Upper lobe of left lung (tissue), 6 donors: ENCODE measurements at regions not wholly inside any gene's neighbourhood (a gene's known extent, or its start where the extent isn't known, plus 50 kb on each side); places are given as distances from the start of the nearest gene placed in this dataset.
A peak's percentile ranks its signal among the peaks of the same experiment; 100 is the strongest.

Source experiments
- ATAC-seq, 2 donors: fragments of 200-7000 bp; cut with Tn5 transposase; one replicate each; pipeline ENCODE4 v1.9.1; 2022; ENCODE audit warnings: mild to moderate bottlenecking in 2 of 2, moderate library complexity in 2 of 2; ENCODE audit not compliant: low FRiP score in 2 of 2
- DNase-seq, 2 donors: peaks; one replicate each; pipeline ENCODE4 v3.0.0-alpha.2; 2019 to 2020
- H3K27ac ChIP-seq, 4 donors: fragments of 200-600 bp; sonication (generic); one replicate each; pipeline ENCODE4 v1.5.1; 2016 to 2019
- H3K27me3 ChIP-seq, 4 donors: fragments of 200-600 bp; sonication (generic); one replicate each; pipeline ENCODE4 v1.5.1; 2017 to 2019
- H3K36me3 ChIP-seq, 4 donors: fragments of 200-600 bp; sonication (generic); one replicate each; pipeline ENCODE4 v1.5.1; 2016 to 2019
- H3K4me1 ChIP-seq, 4 donors: fragments of 200-600 bp; sonication (generic); one replicate each; pipeline ENCODE4 v1.5.1; 2018 to 2019
- H3K4me3 ChIP-seq, 4 donors: fragments of 200-600 bp; sonication (generic); one replicate each; pipeline ENCODE4 v1.5.1; 2017 to 2019; ENCODE audit warnings: mild to moderate bottlenecking in 2 of 4, moderate library complexity in 1 of 4
- H3K9me3 ChIP-seq, 4 donors: fragments of 200-600 bp; sonication (generic); one replicate each; pipeline ENCODE4 v1.5.1; 2018 to 2019
- EP300 ChIP-seq, 4 donors: sonication (generic); formaldehyde crosslinking; IDR thresholded peaks; one replicate each; pipeline ENCODE4 v1.5.1; 2017; ENCODE audit warnings: antibody characterized with exemption in 4 of 4, control low read depth in 2 of 4
- POLR2A ChIP-seq, 4 donors: fragments of 450-650 bp; IDR thresholded peaks; one replicate each; pipeline ENCODE4 v1.5.1; 2016 to 2017; ENCODE audit warnings: antibody characterized with exemption in 4 of 4, mild to moderate bottlenecking in 2 of 4
- POLR2AphosphoS5 ChIP-seq, 2 donors: sonication (generic); formaldehyde crosslinking; IDR thresholded peaks; one replicate each; pipeline ENCODE4 v1.5.1; 2017; ENCODE audit warnings: antibody characterized with exemption in 2 of 2
- WGBS, 2 donors: methylation state at CpG; one replicate each; pipeline ENCODE4 v1.1.5; 2017 to 2018; 5-methylcytosine and 5-hydroxymethylcytosine counted together
- TF ChIP-seq, protein P1 (sequence below), 6 experiments: fragments of 450-650 bp in 4 of 6; fragments of 200-600 bp in 2 of 6; sonication (generic) in 2 of 6; IDR thresholded peaks; one replicate each; pipeline ENCODE4 v1.5.1; 2016 to 2019; ENCODE audit warnings: antibody characterized with exemption in 6 of 6
- donor health status: DM: no; HTN: no; CAD: no; lungs with moderate emphysema.
- donor health status: DM: no; HTN: yes; CAD: no; lungs with severe emphysema.

DNA sequence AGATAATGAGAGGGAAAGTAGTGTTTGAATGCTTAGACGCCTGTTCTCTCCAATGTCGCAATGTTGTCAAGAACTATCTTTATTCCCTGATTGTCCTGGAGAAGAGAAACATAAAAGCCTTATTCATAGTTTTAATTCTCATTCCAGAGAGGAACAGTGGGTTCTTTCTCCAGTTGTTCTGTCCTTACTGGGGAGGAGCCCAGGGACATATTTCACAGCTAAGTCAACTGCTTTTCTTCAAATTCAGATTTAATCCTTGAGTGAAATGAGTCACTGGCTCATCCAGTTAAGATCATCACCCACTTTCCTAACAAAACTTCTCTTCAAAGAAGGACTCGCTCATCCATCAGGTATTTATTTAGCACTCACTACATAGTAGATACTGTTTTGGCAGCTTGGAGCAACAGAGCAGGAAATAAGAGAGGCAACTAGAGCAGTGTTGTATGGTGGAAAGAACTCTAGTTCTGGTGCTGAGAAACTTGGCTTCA is 365.7 kb upstream of the USP24 start:
- DNase-seq (no peak), ATAC-seq (peak; percentile 58 to 82)
- no peaks in the 10 kb centered on the region for H3K27me3 ChIP-seq
- H3K9me3 ChIP-seq = no peaks in the 10 kb centered on the region
- peak overlapping the region in 3 of 4 donors; percentile 10 to 61 (median 38) for H3K27ac ChIP-seq
- H3K36me3 ChIP-seq = no peaks in the 10 kb centered on the region
- WGBS, 2 donors = 74 to 81% methylated on average over 3 of the region's 3 CpGs
- H3K4me1 ChIP-seq = peaks cover 0 to 4% (median 0%) of the 10 kb centered on the region in 4 donors
- TF ChIP-seq POLR2AphosphoS5 (IDR thresholded peaks at IDR 0.05) = peak in 1 of 2 donors; percentile 20
- TF ChIP-seq POLR2A (IDR thresholded peaks at IDR 0.05) = no peak
- no peak overlapping the region for H3K4me3 ChIP-seq

DNA sequence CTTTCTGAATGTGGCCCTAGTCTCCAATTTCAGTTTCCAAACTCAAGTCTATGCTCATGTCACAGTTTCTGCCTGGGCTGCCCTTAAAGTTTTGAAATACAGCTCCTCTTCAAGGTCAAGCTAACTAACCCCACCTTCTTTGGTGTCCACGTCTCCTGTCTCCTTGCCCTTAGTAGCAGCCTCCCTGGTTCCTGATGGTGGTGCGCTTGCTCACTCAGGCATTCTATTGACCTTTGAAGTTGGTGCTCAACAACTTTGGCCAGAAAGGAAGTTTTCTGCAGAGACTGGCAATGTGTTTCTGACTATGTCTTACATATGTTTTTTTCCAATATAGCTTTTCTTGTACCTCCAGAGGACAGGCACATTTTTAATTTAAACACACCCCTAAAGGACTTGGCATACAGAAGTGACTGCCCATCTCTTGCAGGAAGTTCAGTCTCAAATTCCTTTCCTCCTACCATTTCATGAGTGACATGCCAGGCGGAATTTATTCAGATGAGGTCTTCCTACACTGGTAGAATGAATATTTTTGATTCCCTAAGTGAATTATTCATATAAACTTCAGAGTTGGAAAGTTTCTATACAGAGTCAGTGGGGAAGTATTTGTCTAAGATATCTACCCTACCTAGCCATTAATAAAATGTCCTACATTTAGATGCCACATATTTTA is 364.3 kb upstream of the USP24 start:
- no peaks in the 10 kb centered on the region for H3K27me3 ChIP-seq
- H3K4me1 ChIP-seq = peaks cover 0 to 4% (median 0%) of the 10 kb centered on the region in 4 donors
- H3K4me3 ChIP-seq = no peak overlapping the region
- ATAC-seq (no peak), DNase-seq (no peak)
- TF ChIP-seq, protein P1, sequence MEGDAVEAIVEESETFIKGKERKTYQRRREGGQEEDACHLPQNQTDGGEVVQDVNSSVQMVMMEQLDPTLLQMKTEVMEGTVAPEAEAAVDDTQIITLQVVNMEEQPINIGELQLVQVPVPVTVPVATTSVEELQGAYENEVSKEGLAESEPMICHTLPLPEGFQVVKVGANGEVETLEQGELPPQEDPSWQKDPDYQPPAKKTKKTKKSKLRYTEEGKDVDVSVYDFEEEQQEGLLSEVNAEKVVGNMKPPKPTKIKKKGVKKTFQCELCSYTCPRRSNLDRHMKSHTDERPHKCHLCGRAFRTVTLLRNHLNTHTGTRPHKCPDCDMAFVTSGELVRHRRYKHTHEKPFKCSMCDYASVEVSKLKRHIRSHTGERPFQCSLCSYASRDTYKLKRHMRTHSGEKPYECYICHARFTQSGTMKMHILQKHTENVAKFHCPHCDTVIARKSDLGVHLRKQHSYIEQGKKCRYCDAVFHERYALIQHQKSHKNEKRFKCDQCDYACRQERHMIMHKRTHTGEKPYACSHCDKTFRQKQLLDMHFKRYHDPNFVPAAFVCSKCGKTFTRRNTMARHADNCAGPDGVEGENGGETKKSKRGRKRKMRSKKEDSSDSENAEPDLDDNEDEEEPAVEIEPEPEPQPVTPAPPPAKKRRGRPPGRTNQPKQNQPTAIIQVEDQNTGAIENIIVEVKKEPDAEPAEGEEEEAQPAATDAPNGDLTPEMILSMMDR (IDR thresholded peaks at IDR 0.05) = no peak
- TF ChIP-seq EP300 (IDR thresholded peaks at IDR 0.05) (no peak), POLR2A (IDR thresholded peaks at IDR 0.05) (no peak), POLR2AphosphoS5 (IDR thresholded peaks at IDR 0.05) (no peak)
- no peak overlapping the region for H3K27ac ChIP-seq
- H3K9me3 ChIP-seq = no peaks in the 10 kb centered on the region
- H3K36me3 ChIP-seq = no peaks in the 10 kb centered on the region
- 89 to 94% methylated on average over 3 of the region's 3 CpGs for WGBS, 2 donors

DNA sequence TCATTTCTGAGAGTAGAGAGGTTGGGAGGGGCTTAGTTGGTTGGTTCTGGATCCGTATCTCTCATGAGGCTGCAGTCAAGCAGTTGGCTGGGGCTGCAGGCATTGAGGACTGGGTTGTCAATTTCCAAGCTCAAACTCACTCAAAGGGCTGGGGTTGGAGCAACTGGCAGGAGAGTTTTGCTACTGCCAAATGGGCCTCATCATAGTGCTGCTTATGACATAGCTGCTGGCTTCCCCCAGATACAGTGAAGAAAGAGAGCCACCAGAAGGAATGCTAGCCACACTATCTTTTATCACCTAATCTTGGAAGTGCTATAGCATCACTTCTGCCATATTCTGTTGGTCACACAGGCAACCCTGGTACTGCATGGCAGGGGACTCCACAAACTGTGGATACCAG is 363.5 kb upstream of the USP24 start:
- WGBS, 2 donors = 64 to 75% methylated on average over 1 of the region's 1 CpG

DNA sequence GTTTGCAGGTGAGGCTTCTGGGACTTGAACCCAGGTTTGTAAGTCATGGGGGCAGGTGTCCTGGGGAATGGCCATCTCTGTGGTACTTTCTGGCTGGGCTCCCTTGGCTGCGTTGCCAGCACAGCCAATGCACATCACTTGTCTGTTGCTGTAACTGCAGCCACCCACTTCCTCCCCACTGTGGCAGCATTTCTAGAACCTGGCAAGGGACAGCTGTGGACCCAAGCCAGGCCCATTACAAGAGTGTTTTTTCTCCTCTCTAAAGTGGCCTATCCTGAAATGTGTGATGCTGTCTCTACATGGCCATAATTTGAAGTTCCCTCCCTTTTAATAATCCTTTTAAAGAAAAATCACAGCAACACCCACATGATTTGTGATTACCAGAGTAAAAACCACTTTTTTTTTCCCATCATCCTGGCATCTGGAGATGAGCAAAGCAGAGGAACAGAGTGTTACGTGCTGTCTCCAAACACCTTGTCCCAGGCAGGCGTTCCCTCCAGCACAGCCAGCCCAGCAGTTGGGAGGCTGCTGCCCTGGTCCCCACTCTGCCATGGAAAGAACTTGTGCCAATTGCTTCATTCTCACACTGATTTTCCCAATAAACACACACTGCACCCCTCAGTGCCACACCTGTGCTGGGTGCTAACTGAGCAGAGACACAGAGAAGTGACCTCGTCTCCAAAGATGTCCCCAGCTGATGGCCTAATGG is 360.6 kb upstream of the USP24 start:
- H3K27me3 ChIP-seq = no peaks in the 10 kb centered on the region
- WGBS, 2 donors = 77 to 79% methylated on average over 4 of the region's 4 CpGs
- ATAC-seq (no peak), DNase-seq (peak in 1 of 2 donors; percentile 5)
- H3K9me3 ChIP-seq = no peaks in the 10 kb centered on the region
- no peak overlapping the region for H3K4me3 ChIP-seq
- no peak for TF ChIP-seq EP300 (IDR thresholded peaks at IDR 0.05)
- TF ChIP-seq POLR2A (IDR thresholded peaks at IDR 0.05) = no peak
- TF ChIP-seq POLR2AphosphoS5 (IDR thresholded peaks at IDR 0.05) = no peak
- TF ChIP-seq, protein P1 (IDR thresholded peaks at IDR 0.05) = no peak
- H3K4me1 ChIP-seq = no peaks in the 10 kb centered on the region
- H3K36me3 ChIP-seq = no peaks in the 10 kb centered on the region
- no peak overlapping the region for H3K27ac ChIP-seq

More for the DNA sequence above, 363.5 kb upstream of the USP24 start:
- H3K4me1 ChIP-seq = peaks cover 0 to 4% (median 0%) of the 10 kb centered on the region in 4 donors
- no peaks in the 10 kb centered on the region for H3K27me3 ChIP-seq
- H3K36me3 ChIP-seq = no peaks in the 10 kb centered on the region
- DNase-seq = no peak
- TF ChIP-seq, protein P1 (IDR thresholded peaks at IDR 0.05) = no peak
- TF ChIP-seq EP300 (IDR thresholded peaks at IDR 0.05) (no peak), POLR2A (IDR thresholded peaks at IDR 0.05) (no peak), POLR2AphosphoS5 (IDR thresholded peaks at IDR 0.05) (no peak)
- H3K27ac ChIP-seq = no peak overlapping the region
- ATAC-seq = no peak
- H3K9me3 ChIP-seq = no peaks in the 10 kb centered on the region
- no peak overlapping the region for H3K4me3 ChIP-seq

- H3K9me3 ChIP-seq = no peaks in the 10 kb centered on the region
- H3K4me3 ChIP-seq = no peak overlapping the region
- TF ChIP-seq, protein P1 (IDR thresholded peaks at IDR 0.05) = no peak
- no peak for TF ChIP-seq POLR2AphosphoS5 (IDR thresholded peaks at IDR 0.05)
- TF ChIP-seq POLR2A (IDR thresholded peaks at IDR 0.05) = no peak
- TF ChIP-seq EP300 (IDR thresholded peaks at IDR 0.05) = no peak
- no peak overlapping the region for H3K27ac ChIP-seq
- 79 to 84% methylated on average over 5 of the region's 5 CpGs for WGBS, 2 donors
- H3K27me3 ChIP-seq = no peaks in the 10 kb centered on the region
- no peak for ATAC-seq
- no peak for DNase-seq
- no peaks in the 10 kb centered on the region for H3K36me3 ChIP-seq
- no peaks in the 10 kb centered on the region for H3K4me1 ChIP-seq
Observed at GRCh38 chr1:55574691-55575225, 359.6 kb upstream of the USP24 start.
